ENCODE measurements at regions not wholly inside any gene's neighbourhood (a gene's known extent, or its start where the extent isn't known, plus 50 kb on each side); places are given as distances from the start of the nearest gene placed in this dataset.
"Not testable (repeated sequence)": the region's sequence is repeated elsewhere in the genome, so short reads cannot be mapped to it uniquely, and the experiment has no call there.

- no peak for ATAC-seq
- H3K27me3 Mint-ChIP-seq (ENCODE audit: low read depth), result peaks cover 13% of the 10 kb centered on the region
- H3K4me3 Mint-ChIP-seq, result no peak overlapping the region
- H3K9me3 Mint-ChIP-seq, result no peaks in the 10 kb centered on the region
- DNase-seq, result no peak
- no peaks in the 10 kb centered on the region for H3K36me3 Mint-ChIP-seq (ENCODE audit: insufficient read depth)
- H3K4me1 Mint-ChIP-seq (ENCODE audit: low read depth), result peaks cover 2% of the 10 kb centered on the region
Measured at GRCh38 chrX:140092121-140092520, 126.8 kb upstream of the CXorf66 start.

- H3K4me3 Mint-ChIP-seq, result peak overlapping the region; percentile 56
- peak; percentile 73 to 84 for ATAC-seq
- peaks cover 13% of the 10 kb centered on the region for H3K27me3 Mint-ChIP-seq (ENCODE audit: low read depth)
- no peaks in the 10 kb centered on the region for H3K9me3 Mint-ChIP-seq
- peaks cover 2% of the 10 kb centered on the region for H3K4me1 Mint-ChIP-seq (ENCODE audit: low read depth)
- H3K36me3 Mint-ChIP-seq (ENCODE audit: insufficient read depth), result no peaks in the 10 kb centered on the region
- DNase-seq, result peak; percentile 4
Measured at GRCh38 chrX:140091125-140091886, 126.0 kb upstream of the CXorf66 start.

- Mint-ChIP-seq H3K4me1 (ENCODE audit: low read depth) (peaks cover 2% of the 10 kb centered on the region), H3K4me3 (peak overlapping the region; percentile 38), H3K36me3 (ENCODE audit: insufficient read depth) (no peaks in the 10 kb centered on the region), H3K9me3 (no peaks in the 10 kb centered on the region), H3K27me3 (ENCODE audit: low read depth) (peaks cover 13% of the 10 kb centered on the region)
- peak in 1 of 2 donors; percentile 38 for ATAC-seq
- no peak for DNase-seq
Measured at GRCh38 chrX:140090800-140091124, 125.4 kb upstream of the CXorf66 start.

- peaks cover 13% of the 10 kb centered on the region for H3K27me3 Mint-ChIP-seq (ENCODE audit: low read depth)
- H3K36me3 Mint-ChIP-seq (ENCODE audit: insufficient read depth), result no peaks in the 10 kb centered on the region
- DNase-seq, result no peak
- no peak overlapping the region for H3K4me3 Mint-ChIP-seq
- no peaks in the 10 kb centered on the region for H3K9me3 Mint-ChIP-seq
- peaks cover 2% of the 10 kb centered on the region for H3K4me1 Mint-ChIP-seq (ENCODE audit: low read depth)
- no peak for ATAC-seq
Measured at GRCh38 chrX:140088438-140088837, 123.1 kb upstream of the CXorf66 start.

GRCh38 chrX:140087875-140088274 lies 122.6 kb upstream of the CXorf66 start:
- Mint-ChIP-seq H3K4me1 (ENCODE audit: low read depth) (peaks cover 2% of the 10 kb centered on the region), H3K4me3 (no peak overlapping the region), H3K36me3 (ENCODE audit: insufficient read depth) (no peaks in the 10 kb centered on the region), H3K27me3 (ENCODE audit: low read depth) (peaks cover 13% of the 10 kb centered on the region), H3K9me3 (no peaks in the 10 kb centered on the region)
- ATAC-seq (no peak), DNase-seq (no peak)

GRCh38 chrX:140086691-140087090 lies 121.4 kb upstream of the CXorf66 start:
- no peaks in the 10 kb centered on the region for H3K4me1 Mint-ChIP-seq (ENCODE audit: low read depth)
- no peaks in the 10 kb centered on the region for H3K36me3 Mint-ChIP-seq (ENCODE audit: insufficient read depth)
- ATAC-seq (no peak), DNase-seq (no peak)
- H3K9me3 Mint-ChIP-seq, result no peaks in the 10 kb centered on the region
- H3K27me3 Mint-ChIP-seq (ENCODE audit: low read depth), result peaks cover 8% of the 10 kb centered on the region
- H3K4me3 Mint-ChIP-seq, result no peak overlapping the region

- not testable (repeated sequence) for ATAC-seq
Measured at GRCh38 chrX:140074851-140075250, 109.5 kb upstream of the CXorf66 start.

GRCh38 chrX:140071037-140071436 lies 105.7 kb upstream of the CXorf66 start:
- Mint-ChIP-seq H3K4me1 (ENCODE audit: low read depth) (no peaks in the 10 kb centered on the region), H3K27me3 (ENCODE audit: low read depth) (no peaks in the 10 kb centered on the region), H3K4me3 (no peak overlapping the region), H3K9me3 (no peaks in the 10 kb centered on the region), H3K36me3 (ENCODE audit: insufficient read depth) (no peaks in the 10 kb centered on the region)
- no peak for DNase-seq
- ATAC-seq, result no peak

More at GRCh38 chrX:140074851-140075250, 109.5 kb upstream of the CXorf66 start:
- H3K4me3 Mint-ChIP-seq; DNase-seq; H3K9me3 Mint-ChIP-seq; H3K4me1 Mint-ChIP-seq (ENCODE audit: low read depth); H3K27me3 Mint-ChIP-seq (ENCODE audit: low read depth); H3K36me3 Mint-ChIP-seq (ENCODE audit: insufficient read depth): not testable (repeated sequence)

GRCh38 chrX:140065961-140066662 lies 100.8 kb upstream of the CXorf66 start:
- Mint-ChIP-seq H3K36me3 (ENCODE audit: insufficient read depth) (no peaks in the 10 kb centered on the region), H3K27me3 (ENCODE audit: low read depth) (no peaks in the 10 kb centered on the region), H3K9me3 (no peaks in the 10 kb centered on the region), H3K4me3 (no peak overlapping the region), H3K4me1 (ENCODE audit: low read depth) (no peaks in the 10 kb centered on the region)
- DNase-seq (no peak), ATAC-seq (no peak)

- H3K4me3 Mint-ChIP-seq, result no peak overlapping the region
- DNase-seq (no peak), ATAC-seq (no peak)
- no peaks in the 10 kb centered on the region for H3K36me3 Mint-ChIP-seq (ENCODE audit: insufficient read depth)
- H3K9me3 Mint-ChIP-seq, result no peaks in the 10 kb centered on the region
- H3K4me1 Mint-ChIP-seq (ENCODE audit: low read depth), result no peaks in the 10 kb centered on the region
- H3K27me3 Mint-ChIP-seq (ENCODE audit: low read depth), result no peaks in the 10 kb centered on the region
Measured at GRCh38 chrX:140064993-140065392, 99.7 kb upstream of the CXorf66 start.

GRCh38 chrX:140057001-140057411 lies 91.7 kb upstream of the CXorf66 start:
- ATAC-seq (peak; percentile 53 to 82), DNase-seq (peak; percentile 47)
- Mint-ChIP-seq H3K4me1 (ENCODE audit: low read depth) (no peaks in the 10 kb centered on the region), H3K9me3 (no peaks in the 10 kb centered on the region), H3K27me3 (ENCODE audit: low read depth) (peaks cover 2% of the 10 kb centered on the region), H3K4me3 (no peak overlapping the region), H3K36me3 (ENCODE audit: insufficient read depth) (no peaks in the 10 kb centered on the region)

GRCh38 chrX:140053846-140054245 lies 88.5 kb upstream of the CXorf66 start:
- no peaks in the 10 kb centered on the region for H3K4me1 Mint-ChIP-seq (ENCODE audit: low read depth)
- DNase-seq, result no peak
- no peaks in the 10 kb centered on the region for H3K36me3 Mint-ChIP-seq (ENCODE audit: insufficient read depth)
- H3K27me3 Mint-ChIP-seq (ENCODE audit: low read depth), result peaks cover 7% of the 10 kb centered on the region
- H3K4me3 Mint-ChIP-seq, result no peak overlapping the region
- ATAC-seq, result no peak
- no peaks in the 10 kb centered on the region for H3K9me3 Mint-ChIP-seq

- H3K36me3 Mint-ChIP-seq (ENCODE audit: insufficient read depth), result no peaks in the 10 kb centered on the region
- H3K4me3 Mint-ChIP-seq, result no peak overlapping the region
- ATAC-seq, result no peak
- H3K9me3 Mint-ChIP-seq, result no peaks in the 10 kb centered on the region
- H3K27me3 Mint-ChIP-seq (ENCODE audit: low read depth), result peaks cover 5% of the 10 kb centered on the region
- no peaks in the 10 kb centered on the region for H3K4me1 Mint-ChIP-seq (ENCODE audit: low read depth)
- no peak for DNase-seq
Measured at GRCh38 chrX:140050906-140051305, 85.6 kb upstream of the CXorf66 start.

GRCh38 chrX:140040386-140040785 lies 75.1 kb upstream of the CXorf66 start:
- no peak for ATAC-seq
- peaks cover 6% of the 10 kb centered on the region for H3K27me3 Mint-ChIP-seq (ENCODE audit: low read depth)
- no peak for DNase-seq
- H3K9me3 Mint-ChIP-seq, result no peaks in the 10 kb centered on the region
- no peaks in the 10 kb centered on the region for H3K36me3 Mint-ChIP-seq (ENCODE audit: insufficient read depth)
- no peak overlapping the region for H3K4me3 Mint-ChIP-seq
- H3K4me1 Mint-ChIP-seq (ENCODE audit: low read depth), result no peaks in the 10 kb centered on the region

- no peaks in the 10 kb centered on the region for H3K36me3 Mint-ChIP-seq (ENCODE audit: insufficient read depth)
- no peaks in the 10 kb centered on the region for H3K4me1 Mint-ChIP-seq (ENCODE audit: low read depth)
- no peak for DNase-seq
- no peak overlapping the region for H3K4me3 Mint-ChIP-seq
- H3K27me3 Mint-ChIP-seq (ENCODE audit: low read depth), result peaks cover 6% of the 10 kb centered on the region
- ATAC-seq, result no peak
- H3K9me3 Mint-ChIP-seq, result no peaks in the 10 kb centered on the region
Measured at GRCh38 chrX:140038842-140039241, 73.5 kb upstream of the CXorf66 start.

Measured in activated T-cell treated with anti-CD3 and anti-CD28 coated beads, Interleukin-2, amount 50 U/mL, for 4 hours (primary cell).